ENCODE measurements at regions not wholly inside any gene's neighbourhood (a gene's known extent, or its start where the extent isn't known, plus 50 kb on each side); places are given as distances from the start of the nearest gene placed in this dataset.

GRCh38 chr13:107665926-107666458 lies 549.3 kb downstream of the LIG4 start:
- TF ChIP-seq SNAI2 (CRISPR knock-in tag; IDR thresholded peaks at IDR 0.05) = no peak
- TF ChIP-seq ZFP3 (CRISPR knock-in tag; IDR thresholded peaks at IDR 0.05) = no peak
- no peak for TF ChIP-seq TOX (CRISPR knock-in tag; IDR thresholded peaks at IDR 0.05; ENCODE audit: borderline replicate concordance)
- TF ChIP-seq GLIS3 (CRISPR knock-in tag; IDR thresholded peaks at IDR 0.05) = no peak
- no peak for TF ChIP-seq CSDC2 (CRISPR knock-in tag; IDR thresholded peaks at IDR 0.05)
- TF ChIP-seq ARNTL (CRISPR knock-in tag; IDR thresholded peaks at IDR 0.05; ENCODE audit: borderline replicate concordance, low read depth) = no peak
- TF ChIP-seq CSRNP3 (CRISPR knock-in tag; IDR thresholded peaks at IDR 0.05) = no peak
- TF ChIP-seq ZFP30 (CRISPR knock-in tag; IDR thresholded peaks at IDR 0.05) = no peak
- no peak for TF ChIP-seq ZNF8 (CRISPR knock-in tag; IDR thresholded peaks at IDR 0.05)
- TF ChIP-seq PATZ1 (CRISPR knock-in tag; IDR thresholded peaks at IDR 0.05; ENCODE audit: borderline replicate concordance) = no peak
- no peak for TF ChIP-seq POU6F1 (CRISPR knock-in tag; IDR thresholded peaks at IDR 0.05; ENCODE audit: borderline replicate concordance, low read depth)
- TF ChIP-seq TCF4 (CRISPR knock-in tag; IDR thresholded peaks at IDR 0.05; ENCODE audit: borderline replicate concordance) = no peak
- TF ChIP-seq PPARA (CRISPR knock-in tag; IDR thresholded peaks at IDR 0.05; ENCODE audit: borderline replicate concordance) = no peak
- TF ChIP-seq BACH2 (CRISPR knock-in tag; IDR thresholded peaks at IDR 0.05; ENCODE audit: borderline replicate concordance) = no peak
- TF ChIP-seq ESRRG (CRISPR knock-in tag; IDR thresholded peaks at IDR 0.05) = no peak
- TF ChIP-seq ZNF70 (CRISPR knock-in tag; IDR thresholded peaks at IDR 0.05) = no peak
- TF ChIP-seq OSR1 (CRISPR knock-in tag; IDR thresholded peaks at IDR 0.05) = no peak
- TF ChIP-seq RARB (CRISPR knock-in tag; IDR thresholded peaks at IDR 0.05) = no peak
- TF ChIP-seq ZNF565 (CRISPR knock-in tag; conservative IDR thresholded peaks at IDR 0.05; ENCODE audit: low read depth) = no peak
- ATAC-seq = no peak

GRCh38 chr13:107650081-107650701 lies 565.1 kb downstream of the LIG4 start:
- peak; percentile 90 for ATAC-seq
- TF ChIP-seq ZFP30 (CRISPR knock-in tag; IDR thresholded peaks at IDR 0.05) (no peak), OSR1 (CRISPR knock-in tag; IDR thresholded peaks at IDR 0.05) (no peak), BACH2 (CRISPR knock-in tag; IDR thresholded peaks at IDR 0.05; ENCODE audit: borderline replicate concordance) (no peak), CREB5 (CRISPR knock-in tag; IDR thresholded peaks at IDR 0.05; ENCODE audit: low read depth) (no peak), ZC3H10 (CRISPR knock-in tag; IDR thresholded peaks at IDR 0.05) (no peak), POU6F1 (CRISPR knock-in tag; IDR thresholded peaks at IDR 0.05; ENCODE audit: borderline replicate concordance, low read depth) (no peak), CSRNP3 (CRISPR knock-in tag; IDR thresholded peaks at IDR 0.05) (no peak), RARB (CRISPR knock-in tag; IDR thresholded peaks at IDR 0.05) (no peak), PATZ1 (CRISPR knock-in tag; IDR thresholded peaks at IDR 0.05; ENCODE audit: borderline replicate concordance) (no peak), TSHZ2 (CRISPR knock-in tag; IDR thresholded peaks at IDR 0.05) (no peak), ARNTL (CRISPR knock-in tag; IDR thresholded peaks at IDR 0.05; ENCODE audit: borderline replicate concordance, low read depth) (no peak), ESRRG (CRISPR knock-in tag; IDR thresholded peaks at IDR 0.05) (no peak), TOX (CRISPR knock-in tag; IDR thresholded peaks at IDR 0.05; ENCODE audit: borderline replicate concordance) (no peak), TCF4 (CRISPR knock-in tag; IDR thresholded peaks at IDR 0.05; ENCODE audit: borderline replicate concordance) (no peak), PPARA (CRISPR knock-in tag; IDR thresholded peaks at IDR 0.05; ENCODE audit: borderline replicate concordance) (no peak), GLIS3 (CRISPR knock-in tag; IDR thresholded peaks at IDR 0.05) (no peak), SNAI2 (CRISPR knock-in tag; IDR thresholded peaks at IDR 0.05) (no peak), ZNF565 (CRISPR knock-in tag; conservative IDR thresholded peaks at IDR 0.05; ENCODE audit: low read depth) (no peak), ZFP3 (CRISPR knock-in tag; IDR thresholded peaks at IDR 0.05) (no peak), ISL1 (CRISPR knock-in tag; IDR thresholded peaks at IDR 0.05) (no peak)
